ENCODE measurements at regions not wholly inside any gene's neighbourhood (a gene's known extent, or its start where the extent isn't known, plus 50 kb on each side); places are given as distances from the start of the nearest gene placed in this dataset.

DNA sequence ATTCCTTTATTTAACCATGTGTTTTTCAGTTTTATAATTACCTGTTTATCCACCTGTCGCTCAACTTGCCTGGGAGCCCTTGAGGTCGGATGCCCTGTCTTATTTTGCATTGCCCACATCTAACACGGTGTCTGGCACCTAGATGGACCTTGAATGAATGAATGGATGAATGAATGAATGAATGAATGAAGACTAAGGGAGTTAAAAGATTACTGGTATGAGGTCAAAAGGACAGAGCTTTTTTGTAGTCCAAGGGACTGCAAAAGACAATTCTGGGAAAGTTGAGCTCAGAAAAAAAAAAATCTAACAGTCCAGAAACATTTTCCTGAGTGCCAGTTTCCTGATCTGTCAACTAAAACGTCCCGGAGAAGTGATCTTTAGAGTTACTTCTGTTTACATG is 244.6 kb upstream of the MYOCD start:
- TF ChIP-seq, protein P1, sequence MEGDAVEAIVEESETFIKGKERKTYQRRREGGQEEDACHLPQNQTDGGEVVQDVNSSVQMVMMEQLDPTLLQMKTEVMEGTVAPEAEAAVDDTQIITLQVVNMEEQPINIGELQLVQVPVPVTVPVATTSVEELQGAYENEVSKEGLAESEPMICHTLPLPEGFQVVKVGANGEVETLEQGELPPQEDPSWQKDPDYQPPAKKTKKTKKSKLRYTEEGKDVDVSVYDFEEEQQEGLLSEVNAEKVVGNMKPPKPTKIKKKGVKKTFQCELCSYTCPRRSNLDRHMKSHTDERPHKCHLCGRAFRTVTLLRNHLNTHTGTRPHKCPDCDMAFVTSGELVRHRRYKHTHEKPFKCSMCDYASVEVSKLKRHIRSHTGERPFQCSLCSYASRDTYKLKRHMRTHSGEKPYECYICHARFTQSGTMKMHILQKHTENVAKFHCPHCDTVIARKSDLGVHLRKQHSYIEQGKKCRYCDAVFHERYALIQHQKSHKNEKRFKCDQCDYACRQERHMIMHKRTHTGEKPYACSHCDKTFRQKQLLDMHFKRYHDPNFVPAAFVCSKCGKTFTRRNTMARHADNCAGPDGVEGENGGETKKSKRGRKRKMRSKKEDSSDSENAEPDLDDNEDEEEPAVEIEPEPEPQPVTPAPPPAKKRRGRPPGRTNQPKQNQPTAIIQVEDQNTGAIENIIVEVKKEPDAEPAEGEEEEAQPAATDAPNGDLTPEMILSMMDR (IDR thresholded peaks at IDR 0.05; ENCODE audit: low read depth, low read length, missing control alignments), result no peak
- no peak for DNase-seq (ENCODE audit: extremely low read depth, low read depth)
- no peak overlapping the region for H3K4me3 ChIP-seq (replicated peaks; ENCODE audit: low read depth, low read length)

DNA sequence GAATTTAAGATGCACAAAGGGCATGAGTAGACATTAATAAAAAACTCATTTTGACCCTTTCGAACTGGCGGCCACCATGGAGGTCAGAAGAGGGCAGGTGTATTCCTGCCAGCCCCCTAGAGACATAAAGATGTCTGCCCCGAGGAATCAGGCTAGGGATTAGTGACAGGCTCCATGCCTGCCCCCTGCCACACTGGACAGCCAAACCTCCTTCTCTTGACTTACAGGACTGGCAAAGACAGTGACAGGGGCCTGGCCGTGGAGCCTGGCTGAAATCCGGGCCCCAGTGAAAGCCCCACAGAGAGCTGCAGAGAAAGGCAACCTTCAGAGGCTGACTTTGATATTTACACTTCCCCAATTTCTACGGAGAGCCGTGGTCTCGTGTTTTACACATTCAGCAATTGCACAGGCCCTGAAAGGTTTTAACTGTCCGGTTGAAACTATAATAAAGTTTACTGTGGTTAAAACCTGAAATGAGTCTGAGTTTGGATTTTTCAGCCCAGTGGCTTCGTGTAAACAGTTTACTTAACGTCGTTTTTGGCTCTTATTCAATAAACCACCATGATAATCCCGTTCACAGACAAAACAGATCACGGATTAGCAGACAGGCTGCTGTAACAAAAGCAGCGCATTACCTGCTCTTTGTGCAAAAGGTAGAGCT is 243.9 kb upstream of the MYOCD start:
- TF ChIP-seq, protein P1 (IDR thresholded peaks at IDR 0.05; ENCODE audit: low read depth, low read length, missing control alignments), result no peak
- DNase-seq (ENCODE audit: extremely low read depth, low read depth), result no peak
- no peak overlapping the region for H3K4me3 ChIP-seq (replicated peaks; ENCODE audit: low read depth, low read length)

DNA sequence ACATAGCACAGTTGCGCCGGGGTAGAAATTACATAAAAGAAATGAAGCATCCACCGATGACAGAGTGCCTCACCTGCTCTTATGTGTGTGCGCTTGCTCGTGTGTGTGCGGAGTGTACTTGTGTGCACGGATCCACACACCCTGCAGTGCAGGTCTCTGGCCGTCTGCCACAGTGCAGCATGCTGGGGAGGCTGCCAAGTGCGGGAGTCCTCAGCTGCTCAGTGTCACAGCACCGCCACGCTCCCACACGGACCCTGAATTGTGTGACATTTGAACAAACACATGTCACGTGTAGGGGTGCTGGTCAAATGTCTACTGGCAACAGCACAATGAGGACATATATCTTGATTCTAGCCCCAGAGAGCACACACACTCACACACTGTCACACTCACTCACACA is 243.0 kb upstream of the MYOCD start:
- TF ChIP-seq, protein P1 (IDR thresholded peaks at IDR 0.05; ENCODE audit: low read depth, low read length, missing control alignments), result no peak
- no peak for DNase-seq (ENCODE audit: extremely low read depth, low read depth)
- no peak overlapping the region for H3K4me3 ChIP-seq (replicated peaks; ENCODE audit: low read depth, low read length)

DNA sequence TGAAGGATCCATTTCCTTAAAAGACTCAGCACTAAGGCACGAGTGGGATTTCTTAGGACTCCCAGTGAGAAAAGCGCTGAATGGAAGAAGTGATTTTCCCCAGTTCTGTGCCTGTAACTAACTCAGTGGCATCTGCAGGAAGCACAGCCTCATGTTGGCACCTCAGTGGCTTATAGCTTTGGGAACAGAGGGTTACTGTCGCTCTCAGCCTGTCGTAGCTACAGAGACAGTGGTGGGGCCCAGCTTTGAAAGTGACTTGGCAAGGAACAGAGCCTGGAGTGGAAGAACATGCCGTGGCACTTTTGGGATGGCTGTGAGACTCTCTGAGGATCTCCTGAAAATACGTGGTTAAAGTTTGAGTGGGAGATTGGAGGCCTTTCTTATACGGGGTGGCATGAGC is 242.4 kb upstream of the MYOCD start:
- DNase-seq (ENCODE audit: extremely low read depth, low read depth), result no peak
- no peak overlapping the region for H3K4me3 ChIP-seq (replicated peaks; ENCODE audit: low read depth, low read length)

DNA sequence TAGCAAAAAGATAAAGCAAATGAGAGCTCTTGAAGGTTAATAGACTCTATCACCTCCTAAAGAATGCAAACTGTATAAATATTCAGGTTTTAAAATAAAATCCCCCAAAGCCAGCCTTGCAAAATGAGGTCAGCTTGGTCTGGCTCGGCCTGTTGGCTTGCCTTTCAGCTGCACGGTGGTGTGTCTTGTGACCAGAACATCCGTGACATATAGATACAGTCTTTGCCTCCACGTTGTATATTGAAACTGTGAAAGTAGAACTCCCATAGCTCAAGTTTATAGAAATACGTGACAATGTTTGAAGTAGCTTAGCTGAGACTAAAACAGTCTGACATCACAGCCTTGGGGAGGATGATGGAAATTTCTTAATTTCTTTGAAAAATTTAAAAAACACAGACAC is 236.6 kb upstream of the MYOCD start:
- TF ChIP-seq, protein P1 (IDR thresholded peaks at IDR 0.05; ENCODE audit: low read depth, low read length, missing control alignments), result no peak
- no peak for DNase-seq (ENCODE audit: extremely low read depth, low read depth)
- no peak overlapping the region for H3K4me3 ChIP-seq (replicated peaks; ENCODE audit: low read depth, low read length)

More for the DNA sequence above, 242.4 kb upstream of the MYOCD start:
- TF ChIP-seq, protein P1 (IDR thresholded peaks at IDR 0.05; ENCODE audit: low read depth, low read length, missing control alignments), result no peak

DNA sequence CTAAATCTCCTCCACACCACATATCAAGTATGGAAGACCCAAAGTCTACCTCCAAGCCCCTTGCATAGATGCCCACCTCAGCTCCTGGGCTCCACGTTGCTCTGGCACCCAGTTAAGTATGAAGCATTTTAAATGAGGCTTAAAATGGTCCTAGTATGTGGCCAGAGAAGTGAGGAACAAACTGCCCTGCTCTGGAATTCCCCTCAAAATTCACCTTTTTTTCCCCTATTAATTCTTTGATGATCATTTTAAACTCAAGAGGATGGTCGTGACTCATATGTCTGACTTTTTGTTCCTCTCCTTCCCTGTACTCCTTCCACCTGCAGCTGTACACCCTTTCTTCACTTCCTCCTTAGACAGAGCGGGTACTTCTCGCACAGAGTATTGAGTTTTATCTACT is 234.5 kb upstream of the MYOCD start:
- no peak for DNase-seq (ENCODE audit: extremely low read depth, low read depth)
- no peak overlapping the region for H3K4me3 ChIP-seq (replicated peaks; ENCODE audit: low read depth, low read length)

More for the DNA sequence above, 234.5 kb upstream of the MYOCD start:
- TF ChIP-seq, protein P1 (IDR thresholded peaks at IDR 0.05; ENCODE audit: low read depth, low read length, missing control alignments), result no peak
